IMR-90 (cell line): ENCODE measurements at regions not wholly inside any gene's neighbourhood (a gene's known extent, or its start where the extent isn't known, plus 50 kb on each side); places are given as distances from the start of the nearest gene placed in this dataset.

Experiments used
- ATAC-seq: fragments of 200-7000 bp; cut with Tn5 transposase; 2 replicates; pipeline ENCODE4 v1.9.1; 2020; ENCODE audit warnings: low read depth, mild to moderate bottlenecking, moderate library complexity
- BruUV-seq: library from RNA; stranded (reverse); fragments of 400-500 nt; replicated peaks from 2 replicates; lab custom pipeline; 2021; lab: Mats Ljungman, UMichigan
- CTCF ChIA-PET: fragments of 300-600 bp; formaldehyde crosslinking; extraction: SDS; loops from one replicate; lab custom pipeline; 2021; ENCODE audit warnings: antibody characterized with exemption; lab: Yijun Ruan, JAX
- POLR2A ChIA-PET: fragments of 300-600 bp; sonication (Branson Sonifier 250); formaldehyde crosslinking; loops from one replicate; lab custom pipeline; 2022; ENCODE audit warnings: antibody characterized with exemption; ENCODE audit not compliant: unreplicated experiment; lab: Charles Lee
- DNase-seq: peaks from one replicate; pipeline ENCODE4 v3.0.0; 2013
- H2AFZ ChIP-seq: replicated peaks from 2 replicates; pipeline ENCODE3; 2013; ENCODE audit warnings: low read length, mild to moderate bottlenecking; ENCODE audit not compliant: poor library complexity
- H2AK5ac ChIP-seq: 2 replicates; pipeline ENCODE4 v1.6.1; 2013; ENCODE audit warnings: low read depth, low read length, inconsistent platforms
- H2AK9ac ChIP-seq: replicated peaks from 2 replicates; pipeline ENCODE3; 2013; ENCODE audit warnings: mild to moderate bottlenecking, low read depth, low read length, moderate library complexity; ENCODE audit not compliant: poor library complexity
- H2BK120ac ChIP-seq: 2 replicates; pipeline ENCODE4 v1.6.1; 2013; ENCODE audit warnings: low read depth, low read length, inconsistent platforms
- H2BK15ac ChIP-seq: 3 replicates; pipeline ENCODE4 v1.6.1; 2013; ENCODE audit warnings: low read depth, low read length, inconsistent platforms
- H2BK20ac ChIP-seq: 2 replicates; pipeline ENCODE4 v1.6.1; 2013; ENCODE audit warnings: low read depth, mild to moderate bottlenecking, inconsistent platforms, low read length, moderate library complexity
- H2BK5ac ChIP-seq: 2 replicates; pipeline ENCODE4 v1.6.1; 2013; ENCODE audit warnings: mild to moderate bottlenecking, low read depth, low read length, inconsistent platforms; ENCODE audit not compliant: poor library complexity, severe bottlenecking
- H3K14ac ChIP-seq: replicated peaks from 2 replicates; pipeline ENCODE4 v1.6.1; 2013; ENCODE audit warnings: low read depth, low read length, inconsistent platforms
- H3K18ac ChIP-seq: 2 replicates; pipeline ENCODE4 v1.6.1; 2013; ENCODE audit warnings: low read depth, low read length, control low read depth
- H3K23ac ChIP-seq: 2 replicates; pipeline ENCODE4 v1.6.1; 2013; ENCODE audit warnings: low read depth, low read length, inconsistent platforms
- H3K27ac ChIP-seq: 2 replicates; pipeline ENCODE4 v1.5.1; 2013; ENCODE audit warnings: mild to moderate bottlenecking, control low read depth, low read length; ENCODE audit not compliant: insufficient read depth
- H3K27me3 ChIP-seq: 2 replicates; pipeline ENCODE4 v1.6.1; 2013; ENCODE audit warnings: low read length; ENCODE audit not compliant: control insufficient read depth, insufficient read depth
- H3K36me3 ChIP-seq: 2 replicates; pipeline ENCODE4 v1.6.1; 2013; ENCODE audit warnings: low read length, mixed read lengths; ENCODE audit not compliant: control insufficient read depth, insufficient read depth
- H3K4ac ChIP-seq: 2 replicates; pipeline ENCODE4 v1.6.1; 2013; ENCODE audit warnings: low read depth, low read length, inconsistent platforms
- H3K4me1 ChIP-seq: 2 replicates; pipeline ENCODE4 v1.6.1; 2013; ENCODE audit warnings: low read length, mixed read lengths; ENCODE audit not compliant: control insufficient read depth, insufficient read depth
- H3K4me2 ChIP-seq: 2 replicates; pipeline ENCODE4 v1.6.1; 2013; ENCODE audit warnings: low read depth, mild to moderate bottlenecking, control low read depth, low read length, moderate library complexity
- H3K4me3 ChIP-seq: 2 replicates; pipeline ENCODE4 v1.5.1; 2013; ENCODE audit warnings: low read depth, mild to moderate bottlenecking, control low read depth, low read length, moderate library complexity; ENCODE audit not compliant: insufficient read depth
- H3K56ac ChIP-seq: 2 replicates; pipeline ENCODE4 v1.6.1; 2013; ENCODE audit warnings: low read length, inconsistent platforms; ENCODE audit not compliant: insufficient read depth; ENCODE audit errors: extremely low read depth
- H3K79me1 ChIP-seq, 2 experiments: 2 replicates each; pipeline ENCODE4 v1.6.1; 2013; ENCODE audit warnings: low read length in 2 of 2, inconsistent platforms in 1 of 2, low read depth in 1 of 2
- H3K9ac ChIP-seq: 2 replicates; pipeline ENCODE4 v1.6.1; 2013; ENCODE audit warnings: low read depth, low read length, control low read depth
- H3K9me1 ChIP-seq: 2 replicates; pipeline ENCODE4 v1.6.1; 2013; ENCODE audit warnings: low read length, inconsistent platforms; ENCODE audit not compliant: insufficient read depth
- H3K9me3 ChIP-seq: 2 replicates; pipeline ENCODE4 v1.6.1; 2013; ENCODE audit warnings: low read length; ENCODE audit not compliant: control insufficient read depth, insufficient read depth
- H4K20me1 ChIP-seq: 2 replicates; pipeline ENCODE4 v1.6.1; 2013; ENCODE audit warnings: low read length, inconsistent platforms; ENCODE audit not compliant: insufficient read depth
- H4K5ac ChIP-seq: 2 replicates; pipeline ENCODE4 v1.6.1; 2013; ENCODE audit warnings: mild to moderate bottlenecking, low read depth, low read length, control low read depth
- H4K8ac ChIP-seq, 2 experiments: 2 replicates each; pipeline ENCODE4 v1.6.1; 2013; ENCODE audit warnings: low read depth in 2 of 2, low read length in 2 of 2, control low read depth in 1 of 2, inconsistent platforms in 1 of 2
- H4K91ac ChIP-seq: 2 replicates; pipeline ENCODE4 v1.6.1; 2013; ENCODE audit warnings: low read depth, low read length, inconsistent platforms; ENCODE audit not compliant: insufficient read depth
- BHLHE40 ChIP-seq: fragments of 150-350 bp; IDR thresholded peaks from 2 replicates; pipeline ENCODE4 v1.6.1; 2016; ENCODE audit warnings: mild to moderate bottlenecking, low read depth, low read length
- CEBPB ChIP-seq: IDR thresholded peaks from 2 replicates; pipeline ENCODE4 v1.6.1; 2012; ENCODE audit warnings: low read depth, low read length, improper control_type of control experiment
- CHD1 ChIP-seq: IDR thresholded peaks from 2 replicates; pipeline ENCODE4 v1.6.1; 2012; ENCODE audit warnings: low read depth, low read length, improper control_type of control experiment
- FOS ChIP-seq: fragments of 150-350 bp; IDR thresholded peaks from 2 replicates; pipeline ENCODE4 v1.6.1; 2016; ENCODE audit warnings: low read depth, low read length
- MAFK ChIP-seq: IDR thresholded peaks from 2 replicates; pipeline ENCODE4 v1.6.1; 2012; ENCODE audit warnings: low read depth, low read length, improper control_type of control experiment
- MAZ ChIP-seq: IDR thresholded peaks from 2 replicates; pipeline ENCODE4 v1.6.1; 2012; ENCODE audit warnings: low read depth, mild to moderate bottlenecking, low read length, improper control_type of control experiment, moderate library complexity, borderline replicate concordance
- MXI1 ChIP-seq: IDR thresholded peaks from 2 replicates; pipeline ENCODE4 v1.6.1; 2012; ENCODE audit warnings: low read depth, mild to moderate bottlenecking, low read length, moderate library complexity, borderline replicate concordance
- NFE2L2 ChIP-seq: fragments of 150-350 bp; IDR thresholded peaks from 2 replicates; pipeline ENCODE4 v1.6.1; 2016; ENCODE audit warnings: low read depth, mild to moderate bottlenecking, low read length
- POLR2A ChIP-seq: IDR thresholded peaks from 2 replicates; pipeline ENCODE4 v1.6.1; 2012; ENCODE audit warnings: mild to moderate bottlenecking, low read depth, low read length
- RAD21 ChIP-seq: IDR thresholded peaks from 2 replicates; pipeline ENCODE4 v1.6.1; 2012; ENCODE audit warnings: low read length, improper control_type of control experiment
- RCOR1 ChIP-seq: IDR thresholded peaks from 2 replicates; pipeline ENCODE4 v1.6.1; 2012; ENCODE audit warnings: mild to moderate bottlenecking, low read length, improper control_type of control experiment; ENCODE audit not compliant: insufficient replicate concordance
- RFX5 ChIP-seq: IDR thresholded peaks from 2 replicates; pipeline ENCODE4 v1.8.0; 2012; ENCODE audit warnings: low read depth, mild to moderate bottlenecking, low read length, moderate library complexity
- SMC3 ChIP-seq: fragments of 150-350 bp; IDR thresholded peaks from 2 replicates; pipeline ENCODE4 v1.6.1; 2016; ENCODE audit warnings: low read depth, mild to moderate bottlenecking, antibody characterized with exemption, low read length, moderate library complexity
- WGBS, 2 experiments: methylation state at CpG; one replicate each; pipeline versions ENCODE4 v1.1.5 to v1.1.7; 2013; ENCODE audit warnings: missing lambda C conversion rate in 2 of 2; ENCODE audit not compliant: insufficient read length in 1 of 2; ENCODE audit errors: extremely low coverage in 2 of 2; 5-methylcytosine and 5-hydroxymethylcytosine counted together
- dilution Hi-C: fragments of 300-500 bp; cut with HindIII; formaldehyde crosslinking; loops from one replicate; pipeline ENCODE4 v1.14.3; 2018; ENCODE audit warnings: low sequenced_read_pairs; ENCODE audit not compliant: unreplicated experiment
- in situ Hi-C: fragments of 300-500 bp; cut with MboI; formaldehyde crosslinking; loops from 3 replicates; pipeline ENCODE4 v1.14.3; 2019; ENCODE audit warnings: low sequenced_read_pairs, inconsistent platforms, mixed read lengths
- intact Hi-C: fragments of 100-400 bp; cut with micrococcal nuclease; formaldehyde crosslinking; loops from 2 replicates; pipeline ENCODE4 v1.10.0; 2022
- TF ChIP-seq, protein P1 (sequence below): fragments of 150-350 bp; IDR thresholded peaks from 2 replicates; pipeline ENCODE4 v1.6.1; 2016; ENCODE audit warnings: low read depth, mild to moderate bottlenecking, low read length, moderate library complexity, borderline replicate concordance
- TF ChIP-seq, protein P2 (sequence below): fragments of 150-350 bp; IDR thresholded peaks from 2 replicates; pipeline ENCODE4 v1.6.1; 2017; ENCODE audit warnings: mild to moderate bottlenecking, antibody characterized with exemption, low read length, low read depth
- TF ChIP-seq, protein P3 (sequence below): conservative IDR thresholded peaks from 2 replicates; pipeline ENCODE4 v1.5.1; 2012; ENCODE audit warnings: mild to moderate bottlenecking, low read depth, low read length, improper control_type of control experiment

DNA sequence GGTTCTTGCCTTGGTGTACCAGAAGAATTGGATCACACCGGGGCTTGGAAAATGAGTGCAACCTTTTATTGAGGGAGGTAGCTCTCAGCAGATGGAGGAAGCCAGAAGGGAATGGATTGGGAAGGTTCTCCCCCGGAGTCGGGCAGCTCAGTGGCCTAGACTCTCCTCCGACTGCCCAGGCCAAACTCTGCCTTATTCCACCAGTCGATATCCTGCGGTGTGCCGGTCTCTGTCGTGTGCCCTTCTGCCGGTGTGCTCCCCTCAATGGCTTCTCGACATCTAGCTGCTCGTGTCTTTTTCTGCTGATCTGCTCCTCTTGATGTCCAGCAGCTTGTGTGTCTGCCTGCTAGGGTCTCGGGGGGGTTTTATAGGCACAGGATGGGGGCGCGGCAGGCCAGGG, 87.4 kb upstream of the CCL21 start:
- Histone ChIP-seq H2AFZ (peak overlapping the region; percentile 32), H2AK5ac (no peak overlapping the region), H2BK15ac (no peak overlapping the region), H2AK9ac (no peak overlapping the region), H4K5ac (no peak overlapping the region), H3K9ac (no peak overlapping the region), H3K18ac (no peak overlapping the region), H2BK20ac (no peak overlapping the region), H2BK120ac (no peak overlapping the region), H3K9me3 (no peaks in the 10 kb centered on the region), H3K36me3 (no peaks in the 10 kb centered on the region), H3K4ac (no peak overlapping the region), H3K56ac (no peak overlapping the region), H3K9me1 (no peaks in the 10 kb centered on the region), H3K4me3 (no peak overlapping the region), H3K4me1 (no peaks in the 10 kb centered on the region), H3K4me2 (no peak overlapping the region), H2BK5ac (no peak overlapping the region), H4K91ac (no peak overlapping the region), H4K8ac (no peak overlapping the region), H3K27me3 (0 out of 2 replicates have a peak, but pooled peaks cover 2% of the 10 kb centered on the region), H3K14ac (no peak overlapping the region), H3K23ac (no peak overlapping the region), H3K27ac (no peak overlapping the region), H3K79me1 (no peaks in the 10 kb centered on the region), H4K20me1 (no peaks in the 10 kb centered on the region)
- TF ChIP-seq FOS (no peak), POLR2A (no peak), RFX5 (no peak), MAFK (no peak), BHLHE40 (no peak), SMC3 (no peak), CHD1 (no peak), RCOR1 (no peak), MAZ (no peak), NFE2L2 (no peak), CEBPB (no peak), RAD21 (no peak), MXI1 (no peak)
- TF ChIP-seq, protein P1, sequence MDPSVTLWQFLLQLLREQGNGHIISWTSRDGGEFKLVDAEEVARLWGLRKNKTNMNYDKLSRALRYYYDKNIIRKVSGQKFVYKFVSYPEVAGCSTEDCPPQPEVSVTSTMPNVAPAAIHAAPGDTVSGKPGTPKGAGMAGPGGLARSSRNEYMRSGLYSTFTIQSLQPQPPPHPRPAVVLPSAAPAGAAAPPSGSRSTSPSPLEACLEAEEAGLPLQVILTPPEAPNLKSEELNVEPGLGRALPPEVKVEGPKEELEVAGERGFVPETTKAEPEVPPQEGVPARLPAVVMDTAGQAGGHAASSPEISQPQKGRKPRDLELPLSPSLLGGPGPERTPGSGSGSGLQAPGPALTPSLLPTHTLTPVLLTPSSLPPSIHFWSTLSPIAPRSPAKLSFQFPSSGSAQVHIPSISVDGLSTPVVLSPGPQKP = no peak
- TF ChIP-seq, protein P2, sequence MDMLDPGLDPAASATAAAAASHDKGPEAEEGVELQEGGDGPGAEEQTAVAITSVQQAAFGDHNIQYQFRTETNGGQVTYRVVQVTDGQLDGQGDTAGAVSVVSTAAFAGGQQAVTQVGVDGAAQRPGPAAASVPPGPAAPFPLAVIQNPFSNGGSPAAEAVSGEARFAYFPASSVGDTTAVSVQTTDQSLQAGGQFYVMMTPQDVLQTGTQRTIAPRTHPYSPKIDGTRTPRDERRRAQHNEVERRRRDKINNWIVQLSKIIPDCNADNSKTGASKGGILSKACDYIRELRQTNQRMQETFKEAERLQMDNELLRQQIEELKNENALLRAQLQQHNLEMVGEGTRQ = no peak
- TF ChIP-seq, protein P3, sequence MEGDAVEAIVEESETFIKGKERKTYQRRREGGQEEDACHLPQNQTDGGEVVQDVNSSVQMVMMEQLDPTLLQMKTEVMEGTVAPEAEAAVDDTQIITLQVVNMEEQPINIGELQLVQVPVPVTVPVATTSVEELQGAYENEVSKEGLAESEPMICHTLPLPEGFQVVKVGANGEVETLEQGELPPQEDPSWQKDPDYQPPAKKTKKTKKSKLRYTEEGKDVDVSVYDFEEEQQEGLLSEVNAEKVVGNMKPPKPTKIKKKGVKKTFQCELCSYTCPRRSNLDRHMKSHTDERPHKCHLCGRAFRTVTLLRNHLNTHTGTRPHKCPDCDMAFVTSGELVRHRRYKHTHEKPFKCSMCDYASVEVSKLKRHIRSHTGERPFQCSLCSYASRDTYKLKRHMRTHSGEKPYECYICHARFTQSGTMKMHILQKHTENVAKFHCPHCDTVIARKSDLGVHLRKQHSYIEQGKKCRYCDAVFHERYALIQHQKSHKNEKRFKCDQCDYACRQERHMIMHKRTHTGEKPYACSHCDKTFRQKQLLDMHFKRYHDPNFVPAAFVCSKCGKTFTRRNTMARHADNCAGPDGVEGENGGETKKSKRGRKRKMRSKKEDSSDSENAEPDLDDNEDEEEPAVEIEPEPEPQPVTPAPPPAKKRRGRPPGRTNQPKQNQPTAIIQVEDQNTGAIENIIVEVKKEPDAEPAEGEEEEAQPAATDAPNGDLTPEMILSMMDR = no peak
- dilution Hi-C loops (no loop called here), intact Hi-C loops (no loop called here), in situ Hi-C loops (no loop called here)
- ATAC-seq (no peak), DNase-seq (no peak)
- CTCF ChIA-PET = no interaction called here
- WGBS, 2 experiments = 62% methylated on average over 8 of the region's 14 CpGs; no CpG with 5 or more reads in 1 of the 2 experiments
- no TSS peak for BruUV-seq
- POLR2A ChIA-PET = no interaction called here
